H9 (cell line): ENCODE measurements at regions not wholly inside any gene's neighbourhood (a gene's known extent, or its start where the extent isn't known, plus 50 kb on each side); places are given as distances from the start of the nearest gene placed in this dataset.

ENCODE experiments used
- DNase-seq: peaks from one replicate; pipeline ENCODE4 v3.0.0-alpha.2; 2017
- H2AFZ ChIP-seq: one replicate; pipeline ENCODE4 v1.6.1; 2013; ENCODE audit warnings: mild to moderate bottlenecking, low read length, control low read depth, moderate library complexity
- H2AK5ac ChIP-seq: 2 replicates; pipeline ENCODE4 v1.6.1; 2013; ENCODE audit warnings: low read length, control low read depth, mixed read lengths; ENCODE audit not compliant: insufficient read length
- H2BK120ac ChIP-seq: one replicate; pipeline ENCODE4 v1.6.1; 2013; ENCODE audit warnings: low read depth, mild to moderate bottlenecking, low read length, control low read depth, inconsistent platforms; ENCODE audit not compliant: poor library complexity, severe bottlenecking
- H2BK12ac ChIP-seq: 2 replicates; pipeline ENCODE4 v1.6.1; 2013; ENCODE audit warnings: low read length, control low read depth, mixed read lengths, low read depth; ENCODE audit not compliant: insufficient read length
- H2BK15ac ChIP-seq: 2 replicates; pipeline ENCODE4 v1.6.1; 2013; ENCODE audit warnings: low read depth, low read length, control low read depth
- H2BK20ac ChIP-seq: one replicate; pipeline ENCODE4 v1.6.1; 2013; ENCODE audit warnings: low read depth, mild to moderate bottlenecking, low read length, control low read depth, inconsistent platforms; ENCODE audit not compliant: poor library complexity, severe bottlenecking
- H2BK5ac ChIP-seq: 2 replicates; pipeline ENCODE4 v1.6.1; 2013; ENCODE audit warnings: low read length, control low read depth, mixed read lengths; ENCODE audit not compliant: insufficient read length
- H3K14ac ChIP-seq: 2 replicates; pipeline ENCODE4 v1.6.1; 2013; ENCODE audit warnings: low read length, control low read depth; ENCODE audit not compliant: insufficient read depth
- H3K18ac ChIP-seq: 2 replicates; pipeline ENCODE4 v1.6.1; 2013; ENCODE audit warnings: low read depth, mild to moderate bottlenecking, mixed read lengths, low read length, control low read depth; ENCODE audit not compliant: insufficient read length
- H3K23ac ChIP-seq: 2 replicates; pipeline ENCODE4 v1.6.1; 2013; ENCODE audit warnings: low read length, control low read depth, mixed read lengths, low read depth; ENCODE audit not compliant: insufficient read length
- H3K23me2 ChIP-seq: 2 replicates; pipeline ENCODE4 v1.6.1; 2013; ENCODE audit warnings: low read depth, mild to moderate bottlenecking, mixed read lengths, low read length, control low read depth; ENCODE audit not compliant: insufficient read length, poor library complexity, severe bottlenecking
- H3K27ac ChIP-seq: 2 replicates; pipeline ENCODE4 v1.5.1; 2013; ENCODE audit warnings: low read length, control low read depth, mixed read lengths, low read depth; ENCODE audit not compliant: insufficient read length
- H3K27me3 ChIP-seq: 2 replicates; pipeline ENCODE4 v1.6.1; 2013; ENCODE audit warnings: low read length, control low read depth, inconsistent platforms; ENCODE audit not compliant: insufficient read depth
- H3K4ac ChIP-seq: 2 replicates; pipeline ENCODE4 v1.6.1; 2013; ENCODE audit warnings: low read depth, mild to moderate bottlenecking, control low read depth, inconsistent platforms, low read length, moderate library complexity
- H3K4me1 ChIP-seq: 2 replicates; pipeline ENCODE4 v1.6.1; 2013; ENCODE audit warnings: low read length, control low read depth, inconsistent platforms; ENCODE audit not compliant: insufficient read depth
- H3K4me2 ChIP-seq: 2 replicates; pipeline ENCODE4 v1.6.1; 2013; ENCODE audit warnings: low read length, control low read depth, mixed read lengths; ENCODE audit not compliant: insufficient read length, insufficient read depth
- H3K56ac ChIP-seq: 2 replicates; pipeline ENCODE4 v1.6.1; 2013; ENCODE audit warnings: low read depth, mild to moderate bottlenecking, mixed read lengths, low read length, control low read depth; ENCODE audit not compliant: insufficient read length
- H3K79me1 ChIP-seq: 2 replicates; pipeline ENCODE4 v1.6.1; 2013; ENCODE audit warnings: low read depth, mild to moderate bottlenecking, moderate library complexity, low read length, control low read depth, inconsistent platforms; ENCODE audit not compliant: insufficient read depth, poor library complexity, severe bottlenecking
- H3K79me2 ChIP-seq: 2 replicates; pipeline ENCODE4 v1.6.1; 2013; ENCODE audit warnings: low read length, control low read depth, inconsistent platforms; ENCODE audit not compliant: insufficient read depth
- H3K9ac ChIP-seq: 2 replicates; pipeline ENCODE4 v1.6.1; 2013; ENCODE audit warnings: low read length, control low read depth, mixed read lengths; ENCODE audit not compliant: insufficient read length; ENCODE audit errors: extremely low read depth
- H3K9me3 ChIP-seq: one replicate; pipeline ENCODE4 v1.6.1; 2013; ENCODE audit warnings: low read depth, low read length, inconsistent platforms; ENCODE audit not compliant: control insufficient read depth
- H3T11ph ChIP-seq: one replicate; pipeline ENCODE4 v1.6.1; 2013; ENCODE audit warnings: mild to moderate bottlenecking, low read length, control low read depth, inconsistent platforms
- H4K20me1 ChIP-seq: one replicate; pipeline ENCODE4 v1.6.1; 2013; ENCODE audit not compliant: control insufficient read depth, insufficient read length, insufficient read depth
- H4K5ac ChIP-seq: 2 replicates; pipeline ENCODE4 v1.6.1; 2013; ENCODE audit warnings: low read depth, mild to moderate bottlenecking, mixed read lengths, low read length, control low read depth; ENCODE audit not compliant: insufficient read length
- H4K8ac ChIP-seq: replicated peaks from 2 replicates; pipeline ENCODE4 v1.6.1; 2013; ENCODE audit warnings: low read length, control low read depth, mixed read lengths, low read depth; ENCODE audit not compliant: insufficient read length
- H4K91ac ChIP-seq: 2 replicates; pipeline ENCODE4 v1.6.1; 2013; ENCODE audit warnings: low read depth, mild to moderate bottlenecking, moderate library complexity, mixed read lengths, low read length, control low read depth; ENCODE audit not compliant: insufficient read length
- H3K27ac Mint-ChIP-seq, 3 experiments: 2 replicates in 2 of 3; 3 replicates in 1 of 3; pipeline ENCODE4 v1.8.0; 2020 to 2021; ENCODE audit warnings: mixed read lengths in 3 of 3, mild to moderate bottlenecking in 1 of 3, moderate library complexity in 1 of 3
- H3K27me3 Mint-ChIP-seq: 2 replicates; pipeline ENCODE4 v1.8.0; 2021; ENCODE audit warnings: low read depth, mild to moderate bottlenecking, moderate library complexity, mixed read lengths
- H3K36me3 Mint-ChIP-seq, 3 experiments: 2 replicates in 2 of 3; 3 replicates in 1 of 3; pipeline ENCODE4 v1.8.0; 2020 to 2021; ENCODE audit warnings: low read depth in 3 of 3, mixed read lengths in 3 of 3; ENCODE audit not compliant: insufficient read depth in 1 of 3
- H3K4me1 Mint-ChIP-seq, 2 experiments: 2 replicates each; pipeline ENCODE4 v1.8.0; 2020; ENCODE audit warnings: mixed read lengths in 2 of 2
- H3K4me3 Mint-ChIP-seq, 2 experiments: 2 replicates in 1 of 2; 3 replicates in 1 of 2; pipeline ENCODE4 v1.8.0; 2020 to 2021; ENCODE audit warnings: mild to moderate bottlenecking in 2 of 2, mixed read lengths in 2 of 2, moderate library complexity in 1 of 2
- H3K9me3 Mint-ChIP-seq, 2 experiments: 2 replicates in 1 of 2; 3 replicates in 1 of 2; pipeline ENCODE4 v1.8.0; 2020; ENCODE audit warnings: mild to moderate bottlenecking in 2 of 2, mixed read lengths in 2 of 2, moderate library complexity in 1 of 2
- WGBS: extraction: QIAGEN DNeasy Blood & Tissue Kit; methylation state at CpG from one replicate; pipeline ENCODE4 v1.1.7; 2013; ENCODE audit warnings: missing lambda C conversion rate, low lambda C conversion rate, mixed read lengths; ENCODE audit not compliant: insufficient read length; ENCODE audit errors: extremely low coverage; 5-methylcytosine and 5-hydroxymethylcytosine counted together
- TF ChIP-seq, protein P1 (sequence below): fragments of 200-600 bp; sonication (generic); conservative IDR thresholded peaks from 3 replicates; pipeline ENCODE4 v1.8.0; 2021; ENCODE audit warnings: antibody characterized with exemption, mild to moderate bottlenecking

DNA sequence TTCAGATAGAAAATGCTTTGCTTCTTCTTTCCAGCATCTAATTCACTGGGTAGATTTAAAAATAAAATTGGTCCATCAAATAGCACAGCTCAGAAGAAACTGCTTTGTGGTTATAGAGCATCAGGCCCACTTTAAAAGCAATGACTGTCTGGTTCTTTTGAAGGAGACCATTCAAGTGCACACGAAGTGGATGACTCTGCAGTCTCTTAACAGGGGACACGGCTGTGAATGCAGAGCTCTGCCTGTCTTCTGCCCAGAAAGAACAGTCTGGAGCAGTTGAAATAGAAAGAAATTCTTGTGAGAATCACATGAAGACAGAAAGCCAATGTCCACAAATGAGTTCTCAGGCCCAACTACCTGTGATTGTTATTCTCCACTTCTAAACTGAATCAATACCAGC lies 138.7 kb upstream of the PLEKHA5 start:
- no peaks in the 10 kb centered on the region for H3K23me2 ChIP-seq
- no peak overlapping the region for H2BK5ac ChIP-seq
- H3K23ac ChIP-seq: no peak overlapping the region
- no peak overlapping the region for H3K4ac ChIP-seq
- no CpG with 5 or more reads among the region's 2 CpGs for WGBS
- H2AFZ ChIP-seq: no peak overlapping the region
- no peak overlapping the region for H3K9ac ChIP-seq
- H3K18ac ChIP-seq: no peak overlapping the region
- H4K8ac ChIP-seq: no peak overlapping the region
- H3K9me3 ChIP-seq: no peaks in the 10 kb centered on the region
- H4K91ac ChIP-seq: no peak overlapping the region
- H3K27me3 ChIP-seq: no peaks in the 10 kb centered on the region
- H2BK15ac ChIP-seq: no peak overlapping the region
- no peak overlapping the region for H4K5ac ChIP-seq
- no peaks in the 10 kb centered on the region for H3K36me3 Mint-ChIP-seq
- no peak overlapping the region for H2BK20ac ChIP-seq
- H2BK120ac ChIP-seq: no peak overlapping the region
- no peak overlapping the region for H3T11ph ChIP-seq
- no peak overlapping the region for H3K14ac ChIP-seq
- no peak overlapping the region for H3K27ac ChIP-seq
- no peak for DNase-seq
- no peak overlapping the region for H3K27ac Mint-ChIP-seq
- no peak overlapping the region for H2AK5ac ChIP-seq
- no peak overlapping the region for H3K56ac ChIP-seq
- TF ChIP-seq, protein P1, sequence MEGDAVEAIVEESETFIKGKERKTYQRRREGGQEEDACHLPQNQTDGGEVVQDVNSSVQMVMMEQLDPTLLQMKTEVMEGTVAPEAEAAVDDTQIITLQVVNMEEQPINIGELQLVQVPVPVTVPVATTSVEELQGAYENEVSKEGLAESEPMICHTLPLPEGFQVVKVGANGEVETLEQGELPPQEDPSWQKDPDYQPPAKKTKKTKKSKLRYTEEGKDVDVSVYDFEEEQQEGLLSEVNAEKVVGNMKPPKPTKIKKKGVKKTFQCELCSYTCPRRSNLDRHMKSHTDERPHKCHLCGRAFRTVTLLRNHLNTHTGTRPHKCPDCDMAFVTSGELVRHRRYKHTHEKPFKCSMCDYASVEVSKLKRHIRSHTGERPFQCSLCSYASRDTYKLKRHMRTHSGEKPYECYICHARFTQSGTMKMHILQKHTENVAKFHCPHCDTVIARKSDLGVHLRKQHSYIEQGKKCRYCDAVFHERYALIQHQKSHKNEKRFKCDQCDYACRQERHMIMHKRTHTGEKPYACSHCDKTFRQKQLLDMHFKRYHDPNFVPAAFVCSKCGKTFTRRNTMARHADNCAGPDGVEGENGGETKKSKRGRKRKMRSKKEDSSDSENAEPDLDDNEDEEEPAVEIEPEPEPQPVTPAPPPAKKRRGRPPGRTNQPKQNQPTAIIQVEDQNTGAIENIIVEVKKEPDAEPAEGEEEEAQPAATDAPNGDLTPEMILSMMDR: no peak
- peaks cover 9 to 35% of the 10 kb centered on the region in 2 experiments for H3K4me1 Mint-ChIP-seq
- no peaks in the 10 kb centered on the region for H3K4me1 ChIP-seq
- H3K4me2 ChIP-seq: no peak overlapping the region
- H3K79me2 ChIP-seq: no peaks in the 10 kb centered on the region
- no peak overlapping the region for H3K4me3 Mint-ChIP-seq
- no peaks in the 10 kb centered on the region for H4K20me1 ChIP-seq
- H2BK12ac ChIP-seq: no peak overlapping the region
- no peaks in the 10 kb centered on the region for H3K9me3 Mint-ChIP-seq
- no peaks in the 10 kb centered on the region for H3K27me3 Mint-ChIP-seq
- H3K79me1 ChIP-seq: no peaks in the 10 kb centered on the region
